Lung (tissue), 11 donors: ENCODE measurements at regions not wholly inside any gene's neighbourhood (a gene's known extent, or its start where the extent isn't known, plus 50 kb on each side); places are given as distances from the start of the nearest gene placed in this dataset.
"Not testable (repeated sequence)": the region's sequence is repeated elsewhere in the genome, so short reads cannot be mapped to it uniquely, and the experiment has no call there.

Source experiments
- ATAC-seq: fragments of 200-7000 bp; cut with Tn5 transposase; one replicate; pipeline ENCODE4 v1.9.1; 2020; ENCODE audit warnings: moderate number of reproducible peaks; ENCODE audit not compliant: insufficient read depth, low FRiP score
- DNase-seq, 3 donors: peaks; one replicate each; pipeline ENCODE4 v3.0.0-alpha.2; 2013 to 2017
- H3K27ac ChIP-seq, 2 donors: one replicate each; pipeline ENCODE4 v1.5.1; 2013; ENCODE audit warnings: mild to moderate bottlenecking in 2 of 2, moderate library complexity in 2 of 2, control low read depth in 1 of 2, inconsistent platforms in 1 of 2, low read depth in 1 of 2, low read length in 1 of 2
- H3K27me3 ChIP-seq, 3 donors: one replicate each; pipeline ENCODE4 v1.5.1; 2013; ENCODE audit warnings: low read length in 2 of 3; ENCODE audit not compliant: control insufficient read depth in 3 of 3, insufficient read depth in 3 of 3
- H3K36me3 ChIP-seq, 4 donors: one replicate each; pipeline ENCODE4 v1.5.1; 2013; ENCODE audit warnings: low read length in 4 of 4, mild to moderate bottlenecking in 1 of 4, moderate library complexity in 1 of 4; ENCODE audit not compliant: control insufficient read depth in 4 of 4, insufficient read depth in 4 of 4
- H3K4me1 ChIP-seq, 5 donors: one replicate each; pipeline ENCODE4 v1.5.1; 2013; ENCODE audit warnings: low read length in 5 of 5, mild to moderate bottlenecking in 2 of 5, moderate library complexity in 1 of 5; ENCODE audit not compliant: control insufficient read depth in 5 of 5, insufficient read depth in 5 of 5
- H3K4me3 ChIP-seq: one replicate; pipeline ENCODE4 v1.5.1; 2013; ENCODE audit warnings: mild to moderate bottlenecking, control low read depth, moderate library complexity
- H3K9ac ChIP-seq, 2 donors: one replicate each; pipeline ENCODE4 v1.5.1; 2013; ENCODE audit warnings: low read length in 2 of 2, control low read depth in 1 of 2; ENCODE audit not compliant: insufficient read depth in 1 of 2
- H3K9me3 ChIP-seq, 4 donors: one replicate each; pipeline ENCODE4 v1.5.1; 2013; ENCODE audit warnings: low read length in 3 of 4, mild to moderate bottlenecking in 1 of 4, moderate library complexity in 1 of 4; ENCODE audit not compliant: control insufficient read depth in 4 of 4, insufficient read depth in 3 of 4
- WGBS, 2 donors: extraction: QIAGEN DNeasy Blood & Tissue Kit; methylation state at CpG; one replicate each; pipeline ENCODE4 v1.1.7; 2013; 5-methylcytosine and 5-hydroxymethylcytosine counted together
- TF ChIP-seq, protein P1 (sequence below): IDR thresholded peaks from 2 replicates; pipeline ENCODE4 v1.5.1; 2012; ENCODE audit warnings: mild to moderate bottlenecking; ENCODE audit errors: control extremely low read depth, extremely low read depth
- donor health status: control.
- donor health status: control.
- donor health status: Bipolar disorder and iron deficiency.
- donor health status: healthy.
- donor health status: DM: yes; HTN: yes; CAD: no.

DNA sequence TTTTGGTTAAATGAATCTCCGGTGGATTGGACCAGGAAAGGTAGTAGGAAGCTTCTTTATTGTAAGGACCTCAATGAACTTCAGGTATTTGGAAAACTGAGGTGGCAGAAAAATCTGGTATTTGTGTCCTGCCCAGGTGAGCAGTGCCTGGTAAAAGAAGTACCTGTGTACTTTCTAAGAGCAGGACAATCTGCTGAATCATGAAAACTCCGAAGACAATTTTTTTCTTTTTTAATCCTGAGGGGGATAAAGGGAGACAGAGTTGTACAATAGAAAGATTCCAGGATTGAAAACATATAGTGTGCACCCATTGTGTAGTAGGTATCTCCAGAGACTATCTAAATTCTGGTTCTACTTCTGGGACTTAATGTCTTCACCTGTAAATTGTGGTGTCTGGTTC, 191.8 kb upstream of the SPOPL start:
- TF ChIP-seq, protein P1, sequence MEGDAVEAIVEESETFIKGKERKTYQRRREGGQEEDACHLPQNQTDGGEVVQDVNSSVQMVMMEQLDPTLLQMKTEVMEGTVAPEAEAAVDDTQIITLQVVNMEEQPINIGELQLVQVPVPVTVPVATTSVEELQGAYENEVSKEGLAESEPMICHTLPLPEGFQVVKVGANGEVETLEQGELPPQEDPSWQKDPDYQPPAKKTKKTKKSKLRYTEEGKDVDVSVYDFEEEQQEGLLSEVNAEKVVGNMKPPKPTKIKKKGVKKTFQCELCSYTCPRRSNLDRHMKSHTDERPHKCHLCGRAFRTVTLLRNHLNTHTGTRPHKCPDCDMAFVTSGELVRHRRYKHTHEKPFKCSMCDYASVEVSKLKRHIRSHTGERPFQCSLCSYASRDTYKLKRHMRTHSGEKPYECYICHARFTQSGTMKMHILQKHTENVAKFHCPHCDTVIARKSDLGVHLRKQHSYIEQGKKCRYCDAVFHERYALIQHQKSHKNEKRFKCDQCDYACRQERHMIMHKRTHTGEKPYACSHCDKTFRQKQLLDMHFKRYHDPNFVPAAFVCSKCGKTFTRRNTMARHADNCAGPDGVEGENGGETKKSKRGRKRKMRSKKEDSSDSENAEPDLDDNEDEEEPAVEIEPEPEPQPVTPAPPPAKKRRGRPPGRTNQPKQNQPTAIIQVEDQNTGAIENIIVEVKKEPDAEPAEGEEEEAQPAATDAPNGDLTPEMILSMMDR, result no peak
- Histone ChIP-seq H3K9ac (no peak overlapping the region), H3K27me3 (no peaks in the 10 kb centered on the region), H3K27ac (no peak overlapping the region), H3K36me3 (no peaks in the 10 kb centered on the region), H3K4me3 (no peak overlapping the region), H3K9me3 (no peaks in the 10 kb centered on the region), H3K4me1 (no peaks in the 10 kb centered on the region)
- ATAC-seq, result no peak
- WGBS, 2 donors, result 90 to 93% methylated on average over 2 of the region's 2 CpGs
- DNase-seq, result no peak

DNA sequence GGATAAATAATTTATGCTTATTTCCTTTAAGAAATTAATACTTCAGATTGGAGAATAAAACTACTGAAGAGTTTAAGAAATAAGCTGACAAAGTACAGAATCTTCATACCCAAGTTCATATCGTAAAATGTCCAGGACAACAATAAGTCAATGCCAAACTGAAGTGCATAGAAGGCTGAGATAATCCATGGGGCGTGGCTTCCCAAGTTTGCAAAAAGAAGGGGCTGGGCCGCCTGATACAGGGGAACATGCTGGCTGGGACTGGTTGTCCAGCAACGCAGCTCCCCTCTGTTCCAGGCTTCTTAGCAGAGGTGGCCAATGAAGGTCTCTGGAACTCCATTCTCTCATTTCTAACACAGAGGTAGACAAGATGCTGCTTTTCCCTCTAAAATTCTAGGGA, 189.5 kb upstream of the SPOPL start:
- ATAC-seq (no peak), DNase-seq (no peak)
- TF ChIP-seq, protein P1, result no peak

DNA sequence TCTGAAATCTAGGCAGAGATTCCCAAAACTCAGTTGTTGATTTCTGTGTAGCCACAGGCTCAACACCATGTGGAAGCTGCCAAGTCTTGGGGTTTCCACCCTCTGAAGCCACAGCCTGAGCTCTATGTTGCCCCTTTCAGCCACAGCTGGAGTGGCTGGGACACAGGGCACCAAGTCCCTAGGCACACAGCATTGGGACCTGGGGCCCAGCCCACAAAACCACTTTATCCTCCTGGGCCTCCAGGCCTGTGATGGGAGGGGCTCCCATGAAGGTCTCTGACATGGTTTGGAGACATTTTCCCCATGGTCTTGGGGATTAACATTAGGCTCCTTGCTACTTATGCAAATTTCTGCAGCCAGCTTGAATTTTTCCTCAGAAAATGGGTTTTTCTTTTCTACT, 186.0 kb upstream of the SPOPL start:
- not testable (repeated sequence) for H3K36me3 ChIP-seq

More for the DNA sequence above, 189.5 kb upstream of the SPOPL start:
- H3K27me3 ChIP-seq, result no peaks in the 10 kb centered on the region
- no peaks in the 10 kb centered on the region for H3K36me3 ChIP-seq
- H3K4me3 ChIP-seq, result no peak overlapping the region
- WGBS, 2 donors, result 88 to 90% methylated on average over 4 of the region's 4 CpGs
- no peak overlapping the region for H3K9ac ChIP-seq
- no peaks in the 10 kb centered on the region for H3K9me3 ChIP-seq
- H3K27ac ChIP-seq, result no peak overlapping the region
- no peaks in the 10 kb centered on the region for H3K4me1 ChIP-seq

DNA sequence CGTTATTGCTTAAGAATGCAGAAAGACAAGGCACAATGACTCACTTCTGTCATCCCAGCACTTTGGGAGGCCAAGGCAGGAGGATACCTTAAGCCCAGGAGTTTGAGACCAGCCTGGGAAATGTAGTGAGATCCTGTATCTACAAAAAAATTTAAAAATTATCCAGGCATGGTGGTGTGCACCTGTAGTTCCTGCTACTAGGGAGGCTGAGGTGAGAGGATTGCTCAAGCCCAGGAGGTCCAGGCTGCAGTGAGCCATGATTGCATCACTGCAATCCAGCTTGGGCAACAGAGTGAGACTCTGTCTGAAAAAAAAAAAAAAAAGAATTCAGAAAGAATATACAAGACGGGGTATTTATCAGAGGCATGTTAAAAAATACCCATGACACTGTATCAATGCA, 182.0 kb upstream of the SPOPL start:
- Histone ChIP-seq H3K9ac (no peak overlapping the region), H3K27ac (no peak overlapping the region), H3K36me3 (no peaks in the 10 kb centered on the region), H3K9me3 (no peaks in the 10 kb centered on the region), H3K4me3 (no peak overlapping the region), H3K4me1 (no peaks in the 10 kb centered on the region), H3K27me3 (no peaks in the 10 kb centered on the region)
- WGBS, 2 donors, result 67 to 70% methylated on average over 2 of the region's 2 CpGs
- DNase-seq (no peak), ATAC-seq (no peak)
- TF ChIP-seq, protein P1, result no peak

More for the DNA sequence above, 186.0 kb upstream of the SPOPL start:
- DNase-seq, H3K4me1 ChIP-seq, H3K27me3 ChIP-seq, H3K27ac ChIP-seq, H3K9ac ChIP-seq, H3K9me3 ChIP-seq, ATAC-seq, H3K4me3 ChIP-seq: not testable (repeated sequence)
